C4-2B (cell line): ENCODE measurements at regions not wholly inside any gene's neighbourhood (a gene's known extent, or its start where the extent isn't known, plus 50 kb on each side); places are given as distances from the start of the nearest gene placed in this dataset.

Experiments used
- CTCF ChIP-seq: fragments of 450-650 bp; conservative IDR thresholded peaks from 2 replicates; pipeline ENCODE4 v1.5.1; 2017; ENCODE audit warnings: mild to moderate bottlenecking
- ZFX ChIP-seq: fragments of 450-650 bp; IDR thresholded peaks from 2 replicates; pipeline ENCODE4 v1.6.1; 2017

- TF ChIP-seq CTCF: no peak
- no peak for TF ChIP-seq ZFX
Measured at GRCh38 chr4:14218641-14219040, 591.1 kb upstream of the BOD1L1 start.
